ENCODE measurements at regions not wholly inside any gene's neighbourhood (a gene's known extent, or its start where the extent isn't known, plus 50 kb on each side); places are given as distances from the start of the nearest gene placed in this dataset.

GRCh38 chr1:8218351-8219092 is 99.4 kb upstream of the SLC45A1 start:
- TF ChIP-seq CTCF (conservative IDR thresholded peaks at IDR 0.05; ENCODE audit: low read depth, low read length) = no peak
- H3K4me3 ChIP-seq (ENCODE audit: low read depth, low read length) = no peak overlapping the region
- peak; percentile 59 for DNase-seq (ENCODE audit: low read depth)

GRCh38 chr1:8217809-8218208 is 100.1 kb upstream of the SLC45A1 start:
- no peak for TF ChIP-seq CTCF (conservative IDR thresholded peaks at IDR 0.05; ENCODE audit: low read depth, low read length)
- no peak overlapping the region for H3K4me3 ChIP-seq (ENCODE audit: low read depth, low read length)
- DNase-seq (ENCODE audit: low read depth) = no peak

GRCh38 chr1:8217011-8217711 is 100.8 kb upstream of the SLC45A1 start:
- no peak for DNase-seq (ENCODE audit: low read depth)
- peak overlapping the region; percentile 38 for H3K4me3 ChIP-seq (ENCODE audit: low read depth, low read length)
- TF ChIP-seq CTCF (conservative IDR thresholded peaks at IDR 0.05; ENCODE audit: low read depth, low read length) = no peak

GRCh38 chr1:8216005-8216404 is 101.9 kb upstream of the SLC45A1 start:
- no peak for DNase-seq (ENCODE audit: low read depth)
- no peak overlapping the region for H3K4me3 ChIP-seq (ENCODE audit: low read depth, low read length)
- no peak for TF ChIP-seq CTCF (conservative IDR thresholded peaks at IDR 0.05; ENCODE audit: low read depth, low read length)

- DNase-seq (ENCODE audit: low read depth) = no peak
- no peak overlapping the region for H3K4me3 ChIP-seq (ENCODE audit: low read depth, low read length)
- no peak for TF ChIP-seq CTCF (conservative IDR thresholded peaks at IDR 0.05; ENCODE audit: low read depth, low read length)
Measured at GRCh38 chr1:8214501-8215173, 103.3 kb upstream of the SLC45A1 start.

GRCh38 chr1:8213676-8214075 is 104.2 kb upstream of the SLC45A1 start:
- H3K4me3 ChIP-seq (ENCODE audit: low read depth, low read length) = no peak overlapping the region
- DNase-seq (ENCODE audit: low read depth) = no peak
- TF ChIP-seq CTCF (conservative IDR thresholded peaks at IDR 0.05; ENCODE audit: low read depth, low read length) = no peak
